PC-9 (cell line): ENCODE measurements at regions not wholly inside any gene's neighbourhood (a gene's known extent, or its start where the extent isn't known, plus 50 kb on each side); places are given as distances from the start of the nearest gene placed in this dataset.

Source experiments
- CTCF ChIP-seq: fragments of 200-600 bp; sonication (generic); conservative IDR thresholded peaks from 2 replicates; pipeline ENCODE4 v1.6.1; 2017; ENCODE audit warnings: mixed run types, antibody characterized with exemption, mild to moderate bottlenecking, moderate library complexity
- EZH2 ChIP-seq: fragments of 200-600 bp; sonication (generic); IDR thresholded peaks from 2 replicates; pipeline ENCODE4 v1.8.0; 2017; ENCODE audit warnings: antibody characterized with exemption, low read depth

GRCh38 chr21:16457498-16457897, 727.7 kb downstream of the USP25 start:
- TF ChIP-seq CTCF (no peak), EZH2 (no peak)
